NCI-H1436 (cell line): ENCODE measurements at regions not wholly inside any gene's neighbourhood (a gene's known extent, or its start where the extent isn't known, plus 50 kb on each side); places are given as distances from the start of the nearest gene placed in this dataset.

ENCODE experiments used
- DNase-seq: peaks from one replicate; lab custom pipeline; 2025; lab: John Stamatoyannopoulos, UW

- DNase-seq: no peak
Measured at GRCh38 chr7:132072873-132073272, 503.4 kb downstream of the PLXNA4 start.

GRCh38 chr7:132072165-132072564, 504.1 kb downstream of the PLXNA4 start:
- DNase-seq: no peak

- DNase-seq: no peak
Measured at GRCh38 chr7:132069306-132069705, 507.0 kb downstream of the PLXNA4 start.

DNA sequence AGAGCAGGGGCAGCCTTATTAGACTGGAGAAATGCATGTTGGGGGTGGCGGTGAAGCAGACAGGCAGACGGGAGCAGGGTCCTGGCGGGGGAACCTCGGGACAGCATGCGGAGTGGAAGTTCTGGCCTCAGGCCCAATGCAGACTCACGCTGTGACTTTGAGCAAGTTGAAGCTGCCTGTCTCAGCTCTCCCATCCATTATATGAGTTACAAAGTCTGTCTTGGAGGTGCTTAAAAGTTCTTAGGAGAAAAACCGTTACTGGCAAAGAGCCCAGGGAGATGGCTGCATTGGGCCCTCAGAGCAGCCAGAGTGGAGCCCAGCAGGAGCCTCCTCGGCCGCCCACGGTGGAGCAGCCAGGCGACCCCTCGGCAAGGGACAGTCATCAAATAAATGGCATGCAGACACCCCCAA, 509.5 kb downstream of the PLXNA4 start:
- no peak for DNase-seq

DNA sequence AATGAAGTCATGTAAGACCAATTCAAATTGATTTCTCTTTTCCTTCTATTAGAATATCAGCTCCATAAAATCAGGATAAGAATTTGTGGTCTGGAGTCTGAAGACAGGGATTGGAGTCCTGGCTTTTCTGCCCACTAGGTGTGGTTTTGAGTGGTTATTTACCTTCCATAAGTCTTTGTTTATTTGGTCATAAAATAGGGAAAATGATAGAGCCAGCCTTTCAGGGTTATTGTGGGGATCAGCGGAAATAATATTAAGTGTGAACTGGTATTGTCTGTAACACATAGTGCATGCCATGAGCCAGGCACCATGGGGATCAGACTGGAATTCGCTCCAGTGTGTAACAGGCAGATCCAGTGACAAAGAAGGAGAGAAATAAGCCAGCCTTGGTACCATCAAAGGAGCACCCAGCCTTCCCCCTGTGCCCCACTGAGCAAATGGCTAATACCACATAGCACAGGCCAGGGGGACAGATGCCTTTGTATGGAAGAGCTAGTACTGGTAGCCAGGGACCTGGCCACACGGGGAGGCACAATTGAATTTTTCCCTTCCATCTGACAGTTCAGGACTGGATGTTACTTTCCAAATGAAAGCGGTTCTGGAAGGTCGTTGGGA, 509.7 kb upstream of the PODXL start:
- no peak for DNase-seq

- DNase-seq: no peak
Measured at GRCh38 chr7:132065193-132065988, 509.0 kb upstream of the PODXL start.

- no peak for DNase-seq
Measured at GRCh38 chr7:132063800-132064199, 507.4 kb upstream of the PODXL start.

GRCh38 chr7:132061937-132062336, 505.5 kb upstream of the PODXL start:
- DNase-seq: no peak

GRCh38 chr7:132059141-132059540, 502.7 kb upstream of the PODXL start:
- no peak for DNase-seq

DNA sequence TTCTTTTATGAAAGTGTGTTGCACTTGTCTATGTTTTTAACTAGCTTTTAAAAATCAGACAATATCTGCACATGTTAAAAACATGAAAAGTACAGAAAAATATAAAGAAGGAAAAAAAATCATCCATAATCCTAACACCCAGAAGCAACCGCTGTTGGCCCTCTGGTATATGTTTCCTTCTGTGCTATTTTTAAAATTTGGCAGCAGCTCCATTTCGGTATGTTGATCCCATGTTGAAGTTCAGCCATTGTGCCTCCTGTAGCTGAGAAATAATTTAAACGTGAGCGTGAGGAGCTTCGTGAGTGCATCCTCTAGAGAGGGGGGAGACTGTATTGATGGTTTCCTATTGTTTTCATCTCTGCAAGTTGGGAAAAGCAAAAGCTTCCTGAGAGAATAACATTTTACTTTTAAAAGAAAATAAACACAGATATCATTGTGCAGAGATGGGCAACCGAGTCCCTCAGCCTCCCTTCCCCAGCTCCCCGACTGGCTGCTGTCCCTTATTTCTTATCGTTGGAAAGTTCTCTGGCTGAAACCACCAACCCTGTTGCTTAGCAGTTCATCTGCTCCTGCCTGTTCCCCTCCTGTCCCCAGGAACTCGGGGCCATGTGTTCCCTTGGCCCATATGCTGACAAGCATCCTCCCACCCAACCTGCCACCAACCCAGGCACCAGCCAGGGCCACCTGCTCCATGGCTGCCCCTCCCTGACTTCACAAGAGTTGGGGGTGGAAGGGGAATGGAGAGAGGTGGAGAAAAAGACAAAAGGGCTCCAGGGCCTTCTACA, 499.1 kb upstream of the PODXL start:
- DNase-seq: no peak

DNA sequence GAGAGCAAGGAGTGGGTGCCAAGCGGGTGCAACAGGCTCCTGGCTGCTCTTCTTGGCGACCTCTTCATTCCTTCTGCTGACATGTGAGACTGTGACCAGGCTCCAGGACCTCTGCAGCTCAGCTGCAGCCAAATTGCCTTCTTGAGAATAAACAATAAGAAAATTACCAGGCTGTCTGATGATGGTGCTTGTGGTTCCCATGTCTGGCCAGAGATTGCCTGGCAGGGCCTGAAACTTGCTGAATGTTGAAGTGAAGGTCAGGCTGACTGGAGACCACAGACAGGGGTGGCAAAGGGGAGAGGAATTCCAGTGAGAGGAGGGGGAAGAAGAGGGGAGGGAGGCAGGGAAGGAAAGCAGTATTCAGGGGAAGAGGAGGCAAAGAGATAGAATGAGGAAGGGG, 497.4 kb upstream of the PODXL start:
- DNase-seq: no peak

GRCh38 chr7:132051311-132051710, 494.9 kb upstream of the PODXL start:
- no peak for DNase-seq

DNA sequence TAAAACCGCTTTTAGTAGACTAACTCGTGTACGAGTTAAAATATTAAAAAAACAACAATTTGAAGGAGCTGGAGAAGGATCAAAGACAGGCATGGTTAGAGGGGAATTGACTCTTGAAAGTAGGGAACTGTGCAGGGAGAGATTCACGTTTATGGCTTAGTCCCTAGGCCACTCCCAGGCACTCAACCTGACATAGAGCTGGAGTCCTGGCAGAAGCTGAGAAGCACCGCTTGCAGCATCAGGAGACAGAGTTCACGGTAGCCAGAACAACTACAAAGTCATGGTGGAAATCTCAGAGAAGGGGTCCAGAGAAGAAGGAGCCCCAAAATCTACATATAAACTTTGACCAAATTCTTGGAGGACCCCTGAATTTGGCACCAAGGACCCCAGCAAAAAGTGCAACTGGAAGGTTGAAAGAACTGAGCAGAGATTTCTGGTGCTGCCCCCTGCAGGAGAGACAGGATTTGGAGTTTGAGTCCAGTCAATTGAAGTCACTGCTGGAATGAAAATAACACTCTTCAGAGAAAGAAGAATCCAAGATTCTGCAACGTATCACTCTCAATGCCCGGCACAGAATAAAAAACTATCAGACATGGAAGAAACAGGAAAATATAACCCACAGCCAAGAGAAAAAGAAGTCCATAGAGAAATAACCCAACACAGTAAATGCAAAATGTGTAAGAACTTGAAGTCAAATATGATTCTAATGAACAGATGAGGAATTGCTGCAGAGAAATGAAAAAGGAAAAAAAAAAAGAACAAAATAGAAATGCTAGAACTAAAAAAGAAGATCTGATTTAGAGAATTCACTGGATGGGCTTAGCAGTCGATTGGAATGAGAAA, 493.3 kb upstream of the PODXL start:
- no peak for DNase-seq

GRCh38 chr7:132045481-132045980, 489.1 kb upstream of the PODXL start:
- no peak for DNase-seq

GRCh38 chr7:132045002-132045401, 488.6 kb upstream of the PODXL start:
- no peak for DNase-seq

- DNase-seq: no peak
Measured at GRCh38 chr7:132044247-132044646, 487.8 kb upstream of the PODXL start.

DNA sequence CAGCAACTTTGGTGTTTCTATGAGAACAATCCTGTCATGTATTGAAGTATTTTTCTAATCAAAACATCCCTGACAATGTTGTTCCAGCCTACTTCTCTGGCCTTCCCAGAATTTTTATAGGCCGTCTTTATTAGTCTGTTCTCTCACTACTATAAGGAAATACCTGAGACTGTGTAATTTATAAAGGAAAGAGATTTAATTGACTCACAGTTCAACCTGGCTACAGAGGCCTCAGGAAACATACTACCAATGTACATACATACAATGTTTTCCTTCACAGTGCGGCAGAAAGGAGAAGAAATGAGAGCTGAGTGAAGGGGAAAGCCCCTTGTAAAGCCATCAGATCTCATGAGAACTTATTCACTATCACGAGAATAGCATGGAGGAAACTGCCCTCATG, 484.7 kb upstream of the PODXL start:
- no peak for DNase-seq

DNA sequence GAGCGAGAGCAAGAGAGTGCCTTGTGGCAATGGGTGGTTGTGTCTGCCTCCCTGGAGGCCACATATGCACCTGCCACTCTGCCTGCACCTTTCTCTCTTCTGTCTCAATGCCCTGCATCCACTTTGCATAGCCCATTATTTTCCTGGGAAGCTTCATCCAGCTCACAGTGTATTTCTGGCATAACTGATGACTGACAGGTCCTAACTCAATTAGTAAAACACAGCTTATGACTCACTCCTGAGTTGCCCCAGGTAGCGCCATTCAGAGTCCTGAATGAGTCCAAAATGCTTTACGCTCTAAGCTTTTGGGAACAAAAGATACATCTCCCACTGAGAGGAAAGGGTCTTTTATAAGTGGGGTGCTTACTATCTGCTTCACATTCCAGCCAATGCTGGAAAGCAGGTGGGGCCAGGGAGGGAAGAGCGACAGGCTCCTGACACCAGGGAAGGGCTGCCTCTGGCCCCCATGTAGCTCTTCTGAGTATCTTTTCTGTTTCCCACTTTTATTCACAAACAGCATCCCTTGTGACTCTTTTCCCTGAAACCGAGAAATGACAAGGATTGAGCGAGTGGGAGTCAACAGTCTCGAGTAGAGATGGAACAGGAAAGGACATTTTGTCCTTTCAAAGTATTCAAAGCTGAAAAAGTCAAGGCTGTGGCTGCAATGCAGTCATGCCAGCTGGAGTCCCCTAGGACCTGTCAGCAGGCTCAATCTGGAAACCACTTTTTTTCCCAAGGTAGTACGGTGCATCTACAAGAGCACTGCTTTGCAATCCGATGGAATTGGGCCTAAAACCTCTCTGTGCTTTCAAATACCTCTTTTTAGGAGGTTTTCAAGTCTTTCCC, 479.3 kb upstream of the PODXL start:
- DNase-seq: no peak

- no peak for DNase-seq
Measured at GRCh38 chr7:132034748-132035416, 478.5 kb upstream of the PODXL start.

DNA sequence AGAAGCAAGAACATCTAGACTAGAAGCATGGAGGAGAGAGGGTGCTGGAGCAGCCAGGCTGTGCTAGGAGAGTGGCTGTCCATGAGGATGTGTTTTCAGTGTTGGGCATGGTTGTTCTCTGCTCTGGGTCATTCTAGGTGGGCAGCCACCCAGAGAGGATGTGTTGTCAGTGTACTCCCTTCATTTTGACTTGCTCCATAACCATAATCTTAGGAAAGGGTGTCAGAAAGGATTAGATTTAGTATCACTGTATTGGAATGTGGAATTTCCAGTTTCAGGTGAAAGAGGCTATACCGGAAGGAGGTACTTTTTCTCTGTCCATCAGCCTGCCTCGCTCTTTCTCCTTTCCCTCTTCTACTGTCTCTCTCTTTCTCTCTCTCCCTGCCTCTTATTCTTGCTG, 474.5 kb upstream of the PODXL start:
- DNase-seq: no peak
